ENCODE measurements at regions not wholly inside any gene's neighbourhood (a gene's known extent, or its start where the extent isn't known, plus 50 kb on each side); places are given as distances from the start of the nearest gene placed in this dataset.
A peak's percentile ranks its signal among the peaks of the same experiment; 100 is the strongest.

GRCh38 chr21:27406300-27407009 is 439.6 kb upstream of the ADAMTS5 start:
- H3K27ac Mint-ChIP-seq: no peak overlapping the region
- H3K4me3 Mint-ChIP-seq: no peak overlapping the region

GRCh38 chr21:27403011-27403410 is 436.1 kb upstream of the ADAMTS5 start:
- Mint-ChIP-seq H3K9me3 (no peaks in the 10 kb centered on the region), H3K4me1 (no peaks in the 10 kb centered on the region), H3K27ac (no peak overlapping the region), H3K36me3 (no peaks in the 10 kb centered on the region), H3K4me3 (no peak overlapping the region), H3K27me3 (ENCODE audit: insufficient read depth, low read depth) (peaks cover 2% of the 10 kb centered on the region)
- H3K9ac ChIP-seq: no peak overlapping the region
- peaks cover 10% of the 10 kb centered on the region for H3K4me1 ChIP-seq
- no peaks in the 10 kb centered on the region for H3K9me3 ChIP-seq (ENCODE audit: low read depth)
- no peaks in the 10 kb centered on the region for H3K79me2 ChIP-seq (ENCODE audit: low read depth)
- no peak for DNase-seq (ENCODE audit: low spot score)
- no peaks in the 10 kb centered on the region for H3K27me3 ChIP-seq
- H3K4me3 ChIP-seq: no peak overlapping the region
- H3K27ac ChIP-seq: no peak overlapping the region
- no peaks in the 10 kb centered on the region for H3K36me3 ChIP-seq
- H4K20me1 ChIP-seq (ENCODE audit: low read depth): no peaks in the 10 kb centered on the region
- no peak overlapping the region for H3K4me2 ChIP-seq
- TF ChIP-seq EZH2 (IDR thresholded peaks at IDR 0.05): no peak
- no peak for TF ChIP-seq CTCF (IDR thresholded peaks at IDR 0.05)
- TF ChIP-seq EZH2phosphoT487 (IDR thresholded peaks at IDR 0.05): no peak
- H3F3A ChIP-seq (ENCODE audit: low read depth): no peaks in the 10 kb centered on the region
- H2AFZ ChIP-seq (replicated peaks): no peak overlapping the region

More at GRCh38 chr21:27406300-27407009, 439.6 kb upstream of the ADAMTS5 start:
- Histone ChIP-seq H3K4me2 (no peak overlapping the region), H3K9ac (no peak overlapping the region), H3K9me3 (ENCODE audit: low read depth) (no peaks in the 10 kb centered on the region), H4K20me1 (ENCODE audit: low read depth) (no peaks in the 10 kb centered on the region), H3K79me2 (ENCODE audit: low read depth) (no peaks in the 10 kb centered on the region), H3F3A (ENCODE audit: low read depth) (no peaks in the 10 kb centered on the region), H3K4me3 (no peak overlapping the region), H3K36me3 (no peaks in the 10 kb centered on the region), H2AFZ (replicated peaks) (peak overlapping the region; percentile 31), H3K27me3 (no peaks in the 10 kb centered on the region), H3K27ac (no peak overlapping the region), H3K4me1 (peaks cover 10% of the 10 kb centered on the region)
- Mint-ChIP-seq H3K4me1 (no peaks in the 10 kb centered on the region), H3K27me3 (ENCODE audit: insufficient read depth, low read depth) (peaks cover 2% of the 10 kb centered on the region), H3K36me3 (no peaks in the 10 kb centered on the region), H3K9me3 (no peaks in the 10 kb centered on the region)
- TF ChIP-seq CTCF (IDR thresholded peaks at IDR 0.05) (no peak), EZH2phosphoT487 (IDR thresholded peaks at IDR 0.05) (no peak), EZH2 (IDR thresholded peaks at IDR 0.05) (no peak)
- no peak for DNase-seq (ENCODE audit: low spot score)

GRCh38 chr21:27400045-27400444 is 433.2 kb upstream of the ADAMTS5 start:
- no peaks in the 10 kb centered on the region for H3K36me3 ChIP-seq
- peaks cover 2% of the 10 kb centered on the region for H3K27me3 Mint-ChIP-seq (ENCODE audit: insufficient read depth, low read depth)
- no peaks in the 10 kb centered on the region for H3K4me1 Mint-ChIP-seq
- H3K36me3 Mint-ChIP-seq: no peaks in the 10 kb centered on the region
- H3K27ac ChIP-seq: no peak overlapping the region
- no peak for TF ChIP-seq EZH2 (IDR thresholded peaks at IDR 0.05)
- TF ChIP-seq EZH2phosphoT487 (IDR thresholded peaks at IDR 0.05): no peak
- TF ChIP-seq CTCF (IDR thresholded peaks at IDR 0.05): no peak
- no peak overlapping the region for H2AFZ ChIP-seq (replicated peaks)
- no peaks in the 10 kb centered on the region for H3K79me2 ChIP-seq (ENCODE audit: low read depth)
- H3K4me1 ChIP-seq: no peaks in the 10 kb centered on the region
- H3K9me3 ChIP-seq (ENCODE audit: low read depth): no peaks in the 10 kb centered on the region
- H3K4me3 ChIP-seq: no peak overlapping the region
- no peaks in the 10 kb centered on the region for H3K9me3 Mint-ChIP-seq
- H3K4me3 Mint-ChIP-seq: no peak overlapping the region
- no peaks in the 10 kb centered on the region for H3F3A ChIP-seq (ENCODE audit: low read depth)
- no peak overlapping the region for H3K4me2 ChIP-seq
- no peak overlapping the region for H3K9ac ChIP-seq
- no peak for DNase-seq (ENCODE audit: low spot score)
- H4K20me1 ChIP-seq (ENCODE audit: low read depth): no peaks in the 10 kb centered on the region
- no peaks in the 10 kb centered on the region for H3K27me3 ChIP-seq
- no peak overlapping the region for H3K27ac Mint-ChIP-seq
